Glutamatergic neuron (in vitro differentiated cells): ENCODE measurements at regions not wholly inside any gene's neighbourhood (a gene's known extent, or its start where the extent isn't known, plus 50 kb on each side); places are given as distances from the start of the nearest gene placed in this dataset.

Experiments used
- DNase-seq: peaks from one replicate; pipeline ENCODE4 v3.0.0; 2022
- H3K27ac Mint-ChIP-seq: one replicate; pipeline ENCODE4 v1.8.0; 2020; ENCODE audit warnings: mild to moderate bottlenecking, mixed read lengths, inconsistent platforms; ENCODE audit not compliant: unreplicated experiment
- H3K27me3 Mint-ChIP-seq: one replicate; pipeline ENCODE4 v1.8.0; 2020; ENCODE audit warnings: mild to moderate bottlenecking, moderate library complexity, mixed read lengths, inconsistent platforms; ENCODE audit not compliant: unreplicated experiment
- H3K36me3 Mint-ChIP-seq: one replicate; pipeline ENCODE4 v1.8.0; 2020; ENCODE audit warnings: mild to moderate bottlenecking, mixed read lengths, inconsistent platforms; ENCODE audit not compliant: unreplicated experiment
- H3K4me1 Mint-ChIP-seq: one replicate; pipeline ENCODE4 v1.8.0; 2020; ENCODE audit warnings: mild to moderate bottlenecking, low read depth, mixed read lengths, inconsistent platforms; ENCODE audit not compliant: unreplicated experiment
- H3K4me3 Mint-ChIP-seq: one replicate; pipeline ENCODE4 v1.8.0; 2020; ENCODE audit warnings: mild to moderate bottlenecking, mixed read lengths, inconsistent platforms; ENCODE audit not compliant: unreplicated experiment
- H3K9me3 Mint-ChIP-seq: one replicate; pipeline ENCODE4 v1.8.0; 2020; ENCODE audit warnings: mild to moderate bottlenecking, moderate library complexity, mixed read lengths, inconsistent platforms; ENCODE audit not compliant: unreplicated experiment
- TF ChIP-seq, protein P1 (sequence below): fragments of 200-600 bp; sonication (generic); IDR thresholded peaks from one replicate; pipeline ENCODE4 v1.5.0; 2021; ENCODE audit not compliant: partially characterized antibody, unreplicated experiment

GRCh38 chr12:78321696-78322095 is 491.0 kb downstream of the NAV3 start:
- H3K4me3 Mint-ChIP-seq, result no peak overlapping the region
- H3K27ac Mint-ChIP-seq, result no peak overlapping the region
- no peak for DNase-seq
- peaks cover 2% of the 10 kb centered on the region for H3K9me3 Mint-ChIP-seq
- H3K4me1 Mint-ChIP-seq, result peaks cover 3% of the 10 kb centered on the region
- H3K27me3 Mint-ChIP-seq, result no peaks in the 10 kb centered on the region
- peaks cover 4% of the 10 kb centered on the region for H3K36me3 Mint-ChIP-seq
- TF ChIP-seq, protein P1, sequence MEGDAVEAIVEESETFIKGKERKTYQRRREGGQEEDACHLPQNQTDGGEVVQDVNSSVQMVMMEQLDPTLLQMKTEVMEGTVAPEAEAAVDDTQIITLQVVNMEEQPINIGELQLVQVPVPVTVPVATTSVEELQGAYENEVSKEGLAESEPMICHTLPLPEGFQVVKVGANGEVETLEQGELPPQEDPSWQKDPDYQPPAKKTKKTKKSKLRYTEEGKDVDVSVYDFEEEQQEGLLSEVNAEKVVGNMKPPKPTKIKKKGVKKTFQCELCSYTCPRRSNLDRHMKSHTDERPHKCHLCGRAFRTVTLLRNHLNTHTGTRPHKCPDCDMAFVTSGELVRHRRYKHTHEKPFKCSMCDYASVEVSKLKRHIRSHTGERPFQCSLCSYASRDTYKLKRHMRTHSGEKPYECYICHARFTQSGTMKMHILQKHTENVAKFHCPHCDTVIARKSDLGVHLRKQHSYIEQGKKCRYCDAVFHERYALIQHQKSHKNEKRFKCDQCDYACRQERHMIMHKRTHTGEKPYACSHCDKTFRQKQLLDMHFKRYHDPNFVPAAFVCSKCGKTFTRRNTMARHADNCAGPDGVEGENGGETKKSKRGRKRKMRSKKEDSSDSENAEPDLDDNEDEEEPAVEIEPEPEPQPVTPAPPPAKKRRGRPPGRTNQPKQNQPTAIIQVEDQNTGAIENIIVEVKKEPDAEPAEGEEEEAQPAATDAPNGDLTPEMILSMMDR, result no peak

DNA sequence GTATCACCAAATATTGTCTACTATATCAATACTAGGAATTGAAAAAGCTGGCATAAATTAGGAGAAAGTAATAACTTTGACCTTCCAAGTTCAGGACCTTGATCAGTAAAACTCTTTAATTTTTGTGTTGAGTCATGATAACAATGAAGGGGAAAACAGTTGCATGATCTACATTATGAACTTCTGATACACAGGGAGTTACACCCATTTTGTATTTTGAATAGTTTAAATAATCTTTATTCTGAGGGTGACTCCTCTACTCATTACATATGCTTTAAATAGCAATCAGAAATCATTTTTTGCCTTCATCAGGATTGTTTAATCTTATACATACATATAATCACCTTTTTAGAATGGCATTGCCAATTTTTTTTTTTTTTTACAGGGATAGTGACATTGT is 492.5 kb downstream of the NAV3 start:
- no peak for DNase-seq

GRCh38 chr12:78324234-78324633 is 493.5 kb downstream of the NAV3 start:
- Mint-ChIP-seq H3K9me3 (peaks cover 2% of the 10 kb centered on the region), H3K4me3 (no peak overlapping the region), H3K36me3 (peaks cover 4% of the 10 kb centered on the region), H3K4me1 (no peaks in the 10 kb centered on the region), H3K27ac (no peak overlapping the region), H3K27me3 (no peaks in the 10 kb centered on the region)
- no peak for DNase-seq
- TF ChIP-seq, protein P1, result no peak

More for the DNA sequence above, 492.5 kb downstream of the NAV3 start:
- Mint-ChIP-seq H3K36me3 (peaks cover 4% of the 10 kb centered on the region), H3K4me1 (no peaks in the 10 kb centered on the region), H3K27ac (no peak overlapping the region), H3K9me3 (peaks cover 2% of the 10 kb centered on the region), H3K27me3 (no peaks in the 10 kb centered on the region), H3K4me3 (no peak overlapping the region)
- TF ChIP-seq, protein P1, result no peak

GRCh38 chr12:78328524-78328923 is 497.8 kb downstream of the NAV3 start:
- peaks cover 9% of the 10 kb centered on the region for H3K4me1 Mint-ChIP-seq
- no peaks in the 10 kb centered on the region for H3K27me3 Mint-ChIP-seq
- no peak overlapping the region for H3K4me3 Mint-ChIP-seq
- no peak for DNase-seq
- TF ChIP-seq, protein P1, result no peak
- no peak overlapping the region for H3K27ac Mint-ChIP-seq
- no peaks in the 10 kb centered on the region for H3K9me3 Mint-ChIP-seq
- H3K36me3 Mint-ChIP-seq, result no peaks in the 10 kb centered on the region

DNA sequence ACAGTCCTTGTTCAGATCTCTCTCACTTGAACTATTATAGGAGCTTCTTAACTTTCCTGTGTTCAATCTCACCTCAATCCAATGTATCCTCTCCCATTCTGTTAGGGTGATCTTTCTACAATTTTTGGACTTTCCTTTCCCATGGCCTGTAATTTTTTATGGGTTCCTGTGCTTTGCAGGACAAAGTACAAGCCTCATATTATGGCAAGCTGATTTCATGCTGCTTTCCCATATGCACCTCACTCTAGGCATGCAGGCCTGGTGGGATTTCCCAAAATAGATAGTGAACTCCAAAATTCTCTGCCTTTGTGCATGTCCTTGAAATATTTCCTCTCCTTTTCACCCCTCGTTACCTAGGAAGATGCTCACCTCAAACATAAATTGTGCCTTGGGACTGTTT is 499.4 kb downstream of the NAV3 start:
- H3K4me3 Mint-ChIP-seq, result no peak overlapping the region
- DNase-seq, result no peak
- H3K9me3 Mint-ChIP-seq, result no peaks in the 10 kb centered on the region
- TF ChIP-seq, protein P1, result no peak
- H3K27me3 Mint-ChIP-seq, result no peaks in the 10 kb centered on the region
- H3K27ac Mint-ChIP-seq, result no peak overlapping the region
- peaks cover 9% of the 10 kb centered on the region for H3K4me1 Mint-ChIP-seq
- H3K36me3 Mint-ChIP-seq, result no peaks in the 10 kb centered on the region
